Type B pancreatic cell (in vitro differentiated cells): ENCODE measurements at regions not wholly inside any gene's neighbourhood (a gene's known extent, or its start where the extent isn't known, plus 50 kb on each side); places are given as distances from the start of the nearest gene placed in this dataset.

ENCODE experiments used
- DNase-seq: peaks from one replicate; pipeline ENCODE4 v3.0.0; 2021; ENCODE audit warnings: mixed read lengths; ENCODE audit not compliant: unreplicated experiment; ENCODE audit errors: extremely low spot score
- H3K27ac Mint-ChIP-seq: 2 replicates; pipeline ENCODE4 v1.8.0; 2021; ENCODE audit warnings: mild to moderate bottlenecking, mixed read lengths
- H3K27me3 Mint-ChIP-seq: 2 replicates; pipeline ENCODE4 v1.8.0; 2021; ENCODE audit warnings: mixed read lengths
- H3K36me3 Mint-ChIP-seq: 2 replicates; pipeline ENCODE4 v1.8.0; 2021; ENCODE audit warnings: mixed read lengths
- H3K4me1 Mint-ChIP-seq: one replicate; pipeline ENCODE4 v1.8.0; 2021; ENCODE audit warnings: mixed read lengths; ENCODE audit not compliant: unreplicated experiment
- H3K4me3 Mint-ChIP-seq: 2 replicates; pipeline ENCODE4 v1.8.0; 2021; ENCODE audit warnings: mild to moderate bottlenecking, mixed read lengths
- H3K9me3 Mint-ChIP-seq: 2 replicates; pipeline ENCODE4 v1.8.0; 2021; ENCODE audit warnings: mixed read lengths
- CTCF ChIP-seq: fragments of 200-600 bp; sonication (generic); conservative IDR thresholded peaks from 2 replicates; pipeline ENCODE4 v1.5.0; 2021; ENCODE audit warnings: antibody characterized with exemption, mild to moderate bottlenecking

DNA sequence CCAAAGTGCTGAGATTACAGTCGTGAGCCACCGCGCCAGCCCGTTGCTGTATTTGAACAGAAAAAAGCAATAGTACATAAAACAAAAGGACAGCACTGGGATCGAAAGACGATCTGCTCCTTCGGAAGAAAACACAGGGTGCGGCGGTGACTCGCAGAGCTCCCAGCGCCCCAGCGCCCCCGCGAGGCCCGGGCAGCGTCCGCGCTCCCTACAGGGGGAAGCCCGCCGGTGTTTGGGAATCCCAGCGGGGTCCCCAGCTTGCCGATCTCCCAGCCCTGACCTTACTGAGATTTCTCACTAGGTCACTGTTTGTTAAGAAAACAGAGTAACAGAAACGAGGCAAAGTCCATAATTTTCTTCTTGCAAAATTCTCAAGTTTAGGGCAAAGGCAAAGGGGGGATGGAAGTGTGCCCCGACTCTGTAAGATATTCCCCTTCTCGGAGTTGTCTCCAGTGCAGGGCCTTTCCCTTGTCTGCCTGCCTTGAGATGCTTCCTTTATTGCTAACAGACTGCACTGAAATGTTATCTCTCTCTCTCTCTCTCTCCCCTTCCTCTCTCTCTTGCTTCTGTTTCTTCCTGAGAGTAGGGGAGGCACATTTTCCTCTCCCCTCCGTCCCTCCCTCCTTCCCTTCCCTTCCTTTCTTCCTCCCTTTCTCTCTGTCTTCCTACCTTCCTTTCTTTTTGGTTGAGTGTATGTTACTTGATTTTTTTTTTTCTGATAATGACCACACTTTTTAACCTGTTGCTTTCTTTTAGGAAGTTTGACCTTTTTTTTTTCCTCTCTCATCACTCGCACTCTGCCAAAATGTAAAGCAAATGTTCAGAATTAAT, 91.9 kb downstream of the TMEM30B start:
- no peaks in the 10 kb centered on the region for H3K9me3 Mint-ChIP-seq
- H3K4me3 Mint-ChIP-seq: peak overlapping the region; percentile 56
- peak; percentile 59 for TF ChIP-seq CTCF
- H3K27ac Mint-ChIP-seq: peak overlapping the region; percentile 3
- H3K27me3 Mint-ChIP-seq: peaks cover 11% of the 10 kb centered on the region
- peaks cover 51% of the 10 kb centered on the region for H3K4me1 Mint-ChIP-seq
- no peaks in the 10 kb centered on the region for H3K36me3 Mint-ChIP-seq
- no peak for DNase-seq

- Mint-ChIP-seq H3K36me3 (no peaks in the 10 kb centered on the region), H3K27me3 (peaks cover 11% of the 10 kb centered on the region), H3K4me1 (peaks cover 47% of the 10 kb centered on the region), H3K4me3 (no peak overlapping the region), H3K9me3 (no peaks in the 10 kb centered on the region), H3K27ac (no peak overlapping the region)
- no peak for DNase-seq
- TF ChIP-seq CTCF: no peak
These were observed 92.9 kb downstream of the TMEM30B start for GRCh38 chr14:61188196-61188595.

GRCh38 chr14:61187196-61187905, 93.8 kb downstream of the TMEM30B start:
- Mint-ChIP-seq H3K4me1 (peaks cover 45% of the 10 kb centered on the region), H3K4me3 (peak overlapping the region; percentile 46)
- TF ChIP-seq CTCF: no peak

GRCh38 chr14:61186341-61187195, 94.6 kb downstream of the TMEM30B start:
- no peaks in the 10 kb centered on the region for H3K36me3 Mint-ChIP-seq
- H3K9me3 Mint-ChIP-seq: no peaks in the 10 kb centered on the region
- H3K27ac Mint-ChIP-seq: no peak overlapping the region
- H3K4me3 Mint-ChIP-seq: peak overlapping the region; percentile 46
- TF ChIP-seq CTCF: no peak
- H3K27me3 Mint-ChIP-seq: peaks cover 11% of the 10 kb centered on the region
- peaks cover 45% of the 10 kb centered on the region for H3K4me1 Mint-ChIP-seq
- DNase-seq: no peak

More at GRCh38 chr14:61187196-61187905, 93.8 kb downstream of the TMEM30B start:
- Mint-ChIP-seq H3K9me3 (no peaks in the 10 kb centered on the region), H3K27ac (no peak overlapping the region), H3K27me3 (peaks cover 11% of the 10 kb centered on the region), H3K36me3 (no peaks in the 10 kb centered on the region)
- no peak for DNase-seq

DNA sequence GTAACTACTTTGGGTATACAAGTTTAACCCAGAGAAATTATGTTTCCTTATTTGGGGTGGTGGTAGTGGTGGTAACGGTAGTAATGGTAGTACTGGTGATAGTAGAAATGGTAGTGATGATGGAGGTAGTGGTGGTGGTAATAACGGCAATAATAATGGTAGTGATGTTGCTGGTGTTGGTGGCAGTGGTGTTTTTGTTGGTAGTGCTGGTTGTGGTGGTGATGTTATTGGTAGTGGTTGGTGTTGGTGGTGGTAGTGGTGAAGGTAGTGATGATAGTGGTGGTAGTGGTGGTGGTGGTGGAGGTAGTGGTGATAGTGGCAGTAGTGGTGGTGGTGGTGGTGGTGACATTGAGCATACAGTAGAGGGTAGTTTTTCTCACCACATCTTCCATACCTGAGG, 95.6 kb downstream of the TMEM30B start:
- Mint-ChIP-seq H3K27ac (no peak overlapping the region), H3K36me3 (no peaks in the 10 kb centered on the region), H3K27me3 (peaks cover 8% of the 10 kb centered on the region), H3K4me1 (peaks cover 43% of the 10 kb centered on the region), H3K9me3 (no peaks in the 10 kb centered on the region), H3K4me3 (no peak overlapping the region)
- no peak for DNase-seq
- no peak for TF ChIP-seq CTCF
